ENCODE measurements at regions not wholly inside any gene's neighbourhood (a gene's known extent, or its start where the extent isn't known, plus 50 kb on each side); places are given as distances from the start of the nearest gene placed in this dataset.

DNA sequence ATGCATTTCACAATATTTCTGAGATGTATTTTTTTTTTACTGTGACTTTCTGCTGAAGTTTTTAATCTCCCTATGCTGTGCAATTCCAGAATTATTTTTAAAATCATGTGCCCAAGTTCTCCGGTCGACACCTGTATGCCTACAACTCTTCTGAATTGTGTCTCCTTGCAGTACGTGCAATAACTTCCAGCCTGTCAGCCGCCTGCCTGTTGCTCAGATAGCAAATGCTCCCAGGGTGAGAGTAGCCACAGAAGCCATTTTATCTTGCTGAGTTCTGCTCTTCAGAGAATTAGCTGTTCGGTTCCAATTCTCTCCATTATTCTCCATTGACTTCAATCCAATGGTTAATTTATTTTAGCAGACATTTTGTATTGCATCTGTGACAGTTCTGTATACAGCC, 188.3 kb downstream of the CDC14C start:
- Histone ChIP-seq H3K27ac (no peak overlapping the region), H3K4me1 (replicated peaks in 1 of 2) (no peaks in the 10 kb centered on the region), H3K4me3 (no peak overlapping the region)
- WGBS, 10 experiments: 0 to 93% (median 60%) methylated on average over 1 to 5 of the region's 5 CpGs; no CpG with 5 or more reads in 1 of the 10 experiments
- in situ Hi-C loops (cut with MboI; ENCODE audit: low pct_unique_long_range_greater_than_20kb in 2 of 9, low sequenced_read_pairs in 9 of 9, unreplicated experiment in 9 of 9): no loop called here
- ATAC-seq (replicated peaks in 6 of 8): peak in 1 of 8 experiments; percentile 66

DNA sequence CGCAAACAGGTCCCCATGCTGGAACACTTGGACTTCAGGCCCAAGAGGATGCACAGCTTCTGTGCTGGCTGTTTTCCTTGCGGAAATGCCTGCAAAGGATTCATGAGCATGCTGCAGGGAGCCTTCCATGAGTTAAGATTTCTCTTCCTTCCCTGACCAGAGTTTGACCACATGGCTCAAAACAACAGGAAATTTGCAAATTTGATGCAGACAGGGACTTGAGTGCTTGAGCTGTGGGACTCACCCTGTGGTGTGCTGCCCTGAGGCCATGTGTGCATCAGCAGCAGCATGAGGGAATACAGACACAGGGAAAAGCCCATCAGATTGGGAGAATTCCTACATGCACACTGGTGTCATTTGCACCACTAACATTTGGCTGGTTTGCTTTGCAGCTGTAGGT, 195.4 kb downstream of the CDC14C start:
- in situ Hi-C loops (cut with MboI; ENCODE audit: low pct_unique_long_range_greater_than_20kb in 2 of 9, low sequenced_read_pairs in 9 of 9, unreplicated experiment in 9 of 9): no loop called here
- H3K27ac ChIP-seq: no peak overlapping the region
- WGBS, 10 experiments: 33 to 100% (median 66%) methylated on average over 1 to 2 of the region's 2 CpGs; no CpG with 5 or more reads in 6 of the 10 experiments
- no peak overlapping the region for H3K4me3 ChIP-seq
- peak in 3 of 8 experiments; percentile 29 to 98 (median 92) for ATAC-seq (replicated peaks in 6 of 8)
- no peaks in the 10 kb centered on the region for H3K4me1 ChIP-seq (replicated peaks in 1 of 2)

DNA sequence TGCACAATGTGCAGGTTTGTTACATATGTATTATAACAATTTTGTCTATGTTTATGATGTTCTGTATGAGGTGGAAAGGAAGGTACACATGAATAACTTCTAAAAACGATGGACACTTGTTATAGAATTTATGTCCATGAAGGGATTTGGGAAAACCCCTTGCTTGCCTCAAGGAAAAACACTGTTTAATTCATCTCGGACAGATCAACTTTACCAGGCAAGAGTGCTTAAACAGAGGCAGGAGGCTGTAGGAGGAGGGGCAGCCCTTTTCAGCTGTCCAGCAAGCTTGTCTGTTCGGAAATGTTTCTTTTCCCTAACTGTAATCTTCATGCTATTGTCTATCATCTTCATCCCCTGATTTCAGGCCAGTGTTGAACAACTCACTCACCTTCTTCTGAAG, 200.9 kb downstream of the CDC14C start:
- Histone ChIP-seq H3K4me1 (replicated peaks in 1 of 2) (no peaks in the 10 kb centered on the region), H3K4me3 (no peak overlapping the region), H3K27ac (no peak overlapping the region)
- in situ Hi-C loops (cut with MboI; ENCODE audit: low pct_unique_long_range_greater_than_20kb in 2 of 9, low sequenced_read_pairs in 9 of 9, unreplicated experiment in 9 of 9): no loop called here
- ATAC-seq (replicated peaks in 6 of 8): no peak
- 6 to 100% (median 63%) methylated on average over 1 to 3 of the region's 3 CpGs for WGBS, 10 experiments

DNA sequence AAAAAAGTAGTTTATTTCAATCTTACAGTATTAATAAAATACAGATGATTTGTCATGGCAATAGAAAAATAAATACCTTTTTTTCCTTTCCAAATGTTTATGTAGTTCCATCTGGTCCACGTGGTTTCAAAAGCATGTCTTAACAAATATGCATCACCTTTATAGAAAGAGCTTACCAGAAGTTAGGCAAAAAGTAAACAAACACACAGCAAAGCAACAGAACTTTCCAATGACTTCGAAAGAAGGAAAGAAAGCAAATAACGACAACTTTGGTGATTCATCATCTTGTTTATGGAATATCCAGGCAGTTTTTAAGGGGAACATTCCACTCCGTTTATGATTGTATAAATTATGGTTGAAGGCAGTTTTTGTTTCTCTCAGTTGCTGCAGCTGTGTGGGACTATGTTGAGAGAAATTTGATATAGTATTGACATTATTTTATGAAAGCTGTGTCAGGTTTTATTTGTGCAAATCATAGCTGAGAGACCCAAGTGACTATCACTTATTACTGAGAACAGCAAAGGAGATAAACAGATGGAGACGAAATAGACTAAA, 203.1 kb downstream of the CDC14C start:
- no peaks in the 10 kb centered on the region for H3K4me1 ChIP-seq (replicated peaks in 1 of 2)
- in situ Hi-C loops (cut with MboI; ENCODE audit: low pct_unique_long_range_greater_than_20kb in 2 of 9, low sequenced_read_pairs in 9 of 9, unreplicated experiment in 9 of 9): no loop called here
- no peak for ATAC-seq (replicated peaks in 6 of 8)

DNA sequence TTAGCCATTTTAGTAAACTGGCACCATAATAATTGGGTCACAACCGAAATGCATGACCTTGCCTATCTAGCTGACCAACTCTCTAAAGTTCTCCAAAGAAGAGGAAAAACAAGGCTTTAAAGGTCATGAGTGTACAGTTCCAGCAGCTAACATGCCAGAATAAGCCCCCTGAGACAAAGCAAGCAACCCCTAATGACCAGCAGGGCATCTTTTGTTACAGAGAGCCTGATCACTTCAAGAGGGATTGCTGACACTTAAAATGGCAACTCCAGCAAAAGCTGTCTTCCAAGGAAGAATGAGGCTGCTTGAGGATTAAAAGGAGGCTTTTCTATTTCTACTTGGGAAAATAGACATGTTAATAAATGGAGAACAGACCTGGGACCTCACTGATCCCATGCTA, 213.6 kb downstream of the CDC14C start:
- whole genome bisulfite sequencing, 10 experiments: 0 to 88% (median 13%) methylated on average over 1 of the region's 1 CpG; no CpG with 5 or more reads in 3 of the 10 experiments
- in situ Hi-C loops (cut with MboI; ENCODE audit: low pct_unique_long_range_greater_than_20kb in 2 of 9, low sequenced_read_pairs in 9 of 9, unreplicated experiment in 9 of 9): no loop called here
- no peak overlapping the region for H3K27ac ChIP-seq
- ATAC-seq (replicated peaks in 6 of 8): no peak
- no peak overlapping the region for H3K4me3 ChIP-seq
- no peaks in the 10 kb centered on the region for H3K4me1 ChIP-seq (replicated peaks in 1 of 2)

More for the DNA sequence above, 203.1 kb downstream of the CDC14C start:
- Histone ChIP-seq H3K27ac (no peak overlapping the region), H3K4me3 (no peak overlapping the region)
- 0 to 100% (median 53%) methylated on average over 1 to 5 of the region's 5 CpGs for WGBS, 10 experiments

DNA sequence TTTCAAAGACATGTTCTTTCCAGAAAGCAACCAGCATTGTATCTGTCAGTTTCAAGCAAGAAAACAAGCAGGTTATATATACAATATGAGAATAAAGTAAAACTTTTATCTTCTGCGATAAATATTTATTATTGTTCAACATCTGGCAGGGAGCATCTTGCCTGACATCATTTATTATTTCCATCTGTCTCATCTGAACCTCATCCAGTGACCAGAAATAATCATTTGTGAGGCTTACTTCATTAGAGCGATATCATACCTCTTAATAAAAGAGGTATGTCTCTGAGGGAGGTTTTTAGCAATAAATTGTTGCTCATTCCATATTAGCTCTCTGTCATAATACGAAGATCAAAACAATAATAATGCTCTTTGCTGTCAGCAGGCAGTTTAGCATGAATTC, 226.1 kb downstream of the CDC14C start:
- WGBS, 10 experiments: 0 to 96% (median 45%) methylated on average over 1 to 3 of the region's 3 CpGs; no CpG with 5 or more reads in 2 of the 10 experiments
- H3K4me3 ChIP-seq: no peak overlapping the region
- ATAC-seq (replicated peaks in 6 of 8): no peak
- in situ Hi-C loops (cut with MboI; ENCODE audit: low pct_unique_long_range_greater_than_20kb in 2 of 9, low sequenced_read_pairs in 9 of 9, unreplicated experiment in 9 of 9): no loop called here
- H3K4me1 ChIP-seq (replicated peaks in 1 of 2): no peaks in the 10 kb centered on the region
- H3K27ac ChIP-seq: no peak overlapping the region

DNA sequence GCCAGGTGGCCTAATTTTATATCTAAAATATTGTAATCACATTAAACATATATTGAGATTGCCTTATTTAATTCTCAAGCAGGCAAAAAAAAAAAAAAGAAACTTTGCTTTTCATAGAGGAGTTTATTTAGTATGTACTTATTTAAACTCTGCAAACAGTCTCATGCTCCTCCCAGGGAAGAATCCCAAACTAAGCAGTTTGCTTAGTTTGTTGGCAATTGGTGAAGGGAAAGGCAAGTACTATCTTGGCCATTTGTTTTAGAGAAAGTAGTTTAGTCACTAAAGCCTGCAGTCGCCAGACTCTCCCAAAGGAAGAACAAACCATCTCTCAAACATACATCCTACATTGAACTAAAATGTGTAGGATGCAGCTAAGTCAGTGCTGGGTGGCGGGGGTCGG, 226.8 kb downstream of the CDC14C start:
- H3K4me3 ChIP-seq: no peak overlapping the region
- no peaks in the 10 kb centered on the region for H3K4me1 ChIP-seq (replicated peaks in 1 of 2)
- ATAC-seq (replicated peaks in 6 of 8): no peak
- no peak overlapping the region for H3K27ac ChIP-seq
- 11 to 100% (median 81%) methylated on average over 1 to 3 of the region's 3 CpGs for WGBS, 10 experiments
- in situ Hi-C loops (cut with MboI; ENCODE audit: low pct_unique_long_range_greater_than_20kb in 2 of 9, low sequenced_read_pairs in 9 of 9, unreplicated experiment in 9 of 9): no loop called here

DNA sequence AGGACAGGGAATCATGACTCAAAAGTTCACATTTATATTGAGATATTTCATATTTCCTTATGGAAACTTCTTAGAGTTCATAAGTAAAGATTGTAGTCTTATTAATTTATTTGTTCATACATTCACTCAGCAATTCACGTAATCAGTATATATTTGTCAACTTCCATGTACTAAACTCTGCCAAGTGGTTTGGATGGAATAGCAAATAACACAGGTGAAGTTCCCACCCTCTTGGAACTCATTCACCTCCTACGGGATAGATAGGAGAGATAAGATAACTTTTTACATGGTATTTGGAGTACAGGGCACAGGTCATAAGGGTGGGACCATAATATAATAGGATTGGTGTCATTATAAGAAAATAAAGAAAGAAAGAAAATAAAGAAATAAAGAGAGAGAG, 234.0 kb downstream of the CDC14C start:
- in situ Hi-C loops (cut with MboI; ENCODE audit: low pct_unique_long_range_greater_than_20kb in 2 of 9, low sequenced_read_pairs in 9 of 9, unreplicated experiment in 9 of 9): no loop called here
- no peak for ATAC-seq (replicated peaks in 6 of 8)
- WGBS, 10 experiments: 6 to 100% (median 89%) methylated on average over 1 to 2 of the region's 2 CpGs
- H3K27ac ChIP-seq: no peak overlapping the region
- H3K4me1 ChIP-seq (replicated peaks in 1 of 2): no peaks in the 10 kb centered on the region
- H3K4me3 ChIP-seq: no peak overlapping the region

DNA sequence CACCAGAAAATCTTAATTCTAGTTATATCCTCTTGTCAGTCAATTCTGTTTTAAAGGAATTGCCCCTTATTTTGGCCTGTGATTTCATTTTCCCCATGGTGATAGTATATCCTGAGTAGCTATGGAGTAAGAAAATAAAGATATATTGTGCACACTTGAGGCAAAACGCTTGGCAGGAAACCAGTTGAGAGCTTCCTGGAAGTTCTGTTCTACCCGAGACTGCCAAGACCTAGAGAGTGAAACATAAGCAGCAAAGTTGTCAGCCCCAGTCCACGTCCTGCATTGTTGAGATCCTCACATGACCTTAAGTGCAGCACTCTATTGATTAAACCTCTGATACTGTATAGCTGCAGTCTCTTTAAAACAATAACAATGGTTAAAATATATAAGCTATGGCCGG, 235.2 kb downstream of the CDC14C start:
- Histone ChIP-seq H3K27ac (no peak overlapping the region), H3K4me3 (no peak overlapping the region), H3K4me1 (replicated peaks in 1 of 2) (no peaks in the 10 kb centered on the region)
- no peak for ATAC-seq (replicated peaks in 6 of 8)
- WGBS, 10 experiments: 0 to 100% (median 70%) methylated on average over 1 to 3 of the region's 4 CpGs
- in situ Hi-C loops (cut with MboI; ENCODE audit: low pct_unique_long_range_greater_than_20kb in 2 of 9, low sequenced_read_pairs in 9 of 9, unreplicated experiment in 9 of 9): no loop called here

DNA sequence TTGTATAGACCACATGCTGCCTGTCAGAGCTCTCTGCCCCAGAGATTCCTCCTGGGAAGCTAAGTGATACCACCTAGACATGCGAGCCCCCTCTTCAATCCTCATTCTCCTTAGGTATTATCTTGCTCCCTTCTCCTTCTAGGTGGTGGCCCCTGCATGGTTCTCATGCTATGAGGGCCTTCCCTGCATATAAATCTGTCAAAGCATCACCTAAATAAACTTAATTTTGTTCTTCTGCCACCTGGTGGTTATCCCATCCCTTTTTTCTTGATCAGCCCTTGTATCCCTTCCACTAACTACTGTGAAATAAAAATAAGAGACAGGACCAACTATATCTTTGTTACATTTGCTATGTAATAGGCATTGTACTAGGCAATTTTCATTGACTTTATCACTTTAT, 242.1 kb downstream of the CDC14C start:
- no peak for ATAC-seq (replicated peaks in 6 of 8)
- Histone ChIP-seq H3K4me1 (replicated peaks in 1 of 2) (no peaks in the 10 kb centered on the region), H3K4me3 (no peak overlapping the region), H3K27ac (no peak overlapping the region)
- in situ Hi-C loops (cut with MboI; ENCODE audit: low pct_unique_long_range_greater_than_20kb in 2 of 9, low sequenced_read_pairs in 9 of 9, unreplicated experiment in 9 of 9): no loop called here
- 17 to 100% (median 83%) methylated on average over 1 of the region's 1 CpG; no CpG with 5 or more reads in 5 of the 10 experiments for WGBS, 10 experiments

DNA sequence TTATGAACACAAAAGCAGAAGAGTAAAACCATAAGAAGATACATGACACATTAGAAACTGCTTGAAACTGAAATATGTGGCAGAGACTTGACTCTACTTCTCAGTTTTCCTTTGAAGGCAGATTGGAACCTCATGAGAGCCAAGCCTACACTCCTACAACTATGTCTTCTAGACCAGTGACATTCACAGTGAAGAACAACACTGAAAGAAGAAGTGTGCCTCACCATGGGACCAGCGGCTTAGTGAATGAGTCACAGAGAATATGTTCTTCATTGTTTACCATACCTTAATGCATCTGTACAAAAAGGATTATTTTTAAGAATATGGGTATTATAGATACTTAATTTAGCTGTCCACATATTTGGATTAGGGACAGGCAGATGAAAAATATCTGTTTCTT, 248.3 kb downstream of the CDC14C start:
- no peaks in the 10 kb centered on the region for H3K4me1 ChIP-seq (replicated peaks in 1 of 2)
- in situ Hi-C loops (cut with MboI; ENCODE audit: low pct_unique_long_range_greater_than_20kb in 2 of 9, low sequenced_read_pairs in 9 of 9, unreplicated experiment in 9 of 9): no loop called here
- ATAC-seq (replicated peaks in 6 of 8): no peak
- H3K27ac ChIP-seq: no peak overlapping the region
- H3K4me3 ChIP-seq: no peak overlapping the region
- 75 to 100% (median 94%) methylated on average over 1 of the region's 1 CpG; no CpG with 5 or more reads in 6 of the 10 experiments for WGBS, 10 experiments

DNA sequence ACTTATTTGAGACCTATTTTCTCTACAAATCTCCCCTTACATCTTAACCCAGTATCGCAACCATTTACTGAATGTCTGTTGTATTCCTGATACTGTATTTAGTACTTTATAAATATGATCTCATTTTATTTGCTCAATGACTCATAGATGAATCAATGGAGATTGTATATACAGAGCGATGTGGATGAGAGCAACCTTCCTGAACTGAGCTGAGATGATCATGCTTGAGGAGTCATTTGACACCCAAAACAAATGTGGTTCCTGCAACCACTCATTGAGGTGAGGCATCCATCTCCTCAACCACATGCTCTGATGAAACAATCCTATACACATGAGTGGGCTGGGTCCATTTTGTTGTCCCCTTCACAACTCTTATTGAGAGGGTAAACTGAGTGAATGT, 250.0 kb downstream of the CDC14C start:
- Histone ChIP-seq H3K4me3 (no peak overlapping the region), H3K4me1 (replicated peaks in 1 of 2) (no peaks in the 10 kb centered on the region), H3K27ac (no peak overlapping the region)
- 36 to 100% (median 83%) methylated on average over 1 to 2 of the region's 2 CpGs; no CpG with 5 or more reads in 2 of the 10 experiments for WGBS, 10 experiments
- in situ Hi-C loops (cut with MboI; ENCODE audit: low pct_unique_long_range_greater_than_20kb in 2 of 9, low sequenced_read_pairs in 9 of 9, unreplicated experiment in 9 of 9): no loop called here
- ATAC-seq (replicated peaks in 6 of 8): peak in 1 of 8 experiments; percentile 49

DNA sequence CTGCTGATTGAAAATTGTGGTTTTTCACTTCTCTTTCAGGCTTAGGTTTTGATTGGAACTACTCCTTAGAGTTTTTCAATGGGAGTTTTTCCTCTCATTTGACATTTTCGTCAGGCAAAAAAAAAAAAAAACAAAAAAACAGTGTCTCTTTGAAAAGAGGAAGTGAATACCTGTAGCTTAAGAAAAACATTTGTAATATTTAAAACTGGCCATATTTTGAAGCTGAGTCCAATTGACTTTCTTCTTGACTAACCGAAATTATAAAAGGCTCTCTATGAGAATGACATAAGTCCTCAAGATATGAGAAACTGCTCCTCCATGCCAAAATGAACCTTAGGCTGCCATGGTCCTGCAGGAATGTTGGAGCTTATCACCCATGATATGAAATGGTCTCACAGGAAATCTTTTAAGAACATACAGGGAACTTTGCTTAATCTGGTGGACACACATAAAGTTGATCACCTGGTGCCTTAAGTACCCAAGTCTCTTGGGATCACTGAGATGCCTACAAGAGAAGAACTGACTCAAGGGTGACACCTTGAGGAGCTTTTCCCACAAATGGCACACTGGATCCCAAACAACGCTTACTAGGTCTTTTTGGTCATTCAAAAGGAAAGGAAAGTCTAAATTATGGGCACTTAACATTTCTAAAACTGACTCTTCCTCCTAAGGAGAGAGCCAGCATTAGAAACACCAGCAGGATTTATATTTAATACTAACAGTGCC, 263.4 kb downstream of the CDC14C start:
- ATAC-seq (replicated peaks in 6 of 8): no peak
- Histone ChIP-seq H3K27ac (no peak overlapping the region), H3K4me3 (no peak overlapping the region), H3K4me1 (replicated peaks in 1 of 2) (no peaks in the 10 kb centered on the region)
- 0 to 100% (median 81%) methylated on average over 1 to 3 of the region's 3 CpGs for WGBS, 10 experiments
- in situ Hi-C loops (cut with MboI; ENCODE audit: low pct_unique_long_range_greater_than_20kb in 2 of 9, low sequenced_read_pairs in 9 of 9, unreplicated experiment in 9 of 9): no loop called here

Measured in motor neuron (in vitro differentiated cells).